Panc1 (cell line): ENCODE measurements at regions not wholly inside any gene's neighbourhood (a gene's known extent, or its start where the extent isn't known, plus 50 kb on each side); places are given as distances from the start of the nearest gene placed in this dataset.

Source experiments
- POLR2AphosphoS5 ChIP-seq: IDR thresholded peaks from 2 replicates; pipeline ENCODE4 v1.6.1; 2012; ENCODE audit warnings: mild to moderate bottlenecking, low read depth, low read length, moderate library complexity
- TF ChIP-seq, protein P1 (sequence below): fragments of 450-650 bp; IDR thresholded peaks from 2 replicates; pipeline ENCODE4 v1.5.1; 2017; ENCODE audit warnings: mild to moderate bottlenecking
- TF ChIP-seq, protein P2 (sequence below), 2 experiments: IDR thresholded peaks; 2 replicates each; pipeline ENCODE4 v1.6.1; 2011 to 2012; ENCODE audit warnings: low read depth in 2 of 2, control low read depth in 1 of 2, low read length in 1 of 2, mild to moderate bottlenecking in 1 of 2, moderate library complexity in 1 of 2; ENCODE audit not compliant: insufficient read depth in 1 of 2

DNA sequence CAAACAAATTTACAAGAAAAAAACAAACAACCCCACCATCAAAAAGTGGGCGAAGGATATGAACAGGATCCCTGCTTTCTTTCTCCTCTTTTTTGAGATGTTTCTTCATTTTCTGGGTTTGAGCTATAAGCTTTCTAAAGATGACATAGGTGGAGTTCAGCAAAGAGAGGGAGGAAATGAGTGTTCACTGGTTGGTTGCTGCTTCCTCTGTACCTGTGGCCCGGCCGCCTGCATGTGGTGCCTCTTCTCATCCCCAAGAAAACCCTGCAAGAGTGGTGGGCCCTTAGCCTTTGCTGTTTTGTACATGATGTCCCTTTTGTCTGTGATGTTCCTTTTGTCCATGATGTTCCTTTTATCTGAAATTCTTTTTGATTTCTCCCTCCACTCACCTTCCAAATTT is 178.4 kb upstream of the SERP2 start:
- TF ChIP-seq, protein P1, sequence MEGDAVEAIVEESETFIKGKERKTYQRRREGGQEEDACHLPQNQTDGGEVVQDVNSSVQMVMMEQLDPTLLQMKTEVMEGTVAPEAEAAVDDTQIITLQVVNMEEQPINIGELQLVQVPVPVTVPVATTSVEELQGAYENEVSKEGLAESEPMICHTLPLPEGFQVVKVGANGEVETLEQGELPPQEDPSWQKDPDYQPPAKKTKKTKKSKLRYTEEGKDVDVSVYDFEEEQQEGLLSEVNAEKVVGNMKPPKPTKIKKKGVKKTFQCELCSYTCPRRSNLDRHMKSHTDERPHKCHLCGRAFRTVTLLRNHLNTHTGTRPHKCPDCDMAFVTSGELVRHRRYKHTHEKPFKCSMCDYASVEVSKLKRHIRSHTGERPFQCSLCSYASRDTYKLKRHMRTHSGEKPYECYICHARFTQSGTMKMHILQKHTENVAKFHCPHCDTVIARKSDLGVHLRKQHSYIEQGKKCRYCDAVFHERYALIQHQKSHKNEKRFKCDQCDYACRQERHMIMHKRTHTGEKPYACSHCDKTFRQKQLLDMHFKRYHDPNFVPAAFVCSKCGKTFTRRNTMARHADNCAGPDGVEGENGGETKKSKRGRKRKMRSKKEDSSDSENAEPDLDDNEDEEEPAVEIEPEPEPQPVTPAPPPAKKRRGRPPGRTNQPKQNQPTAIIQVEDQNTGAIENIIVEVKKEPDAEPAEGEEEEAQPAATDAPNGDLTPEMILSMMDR = no peak
- TF ChIP-seq POLR2AphosphoS5 = no peak
- TF ChIP-seq, protein P2, sequence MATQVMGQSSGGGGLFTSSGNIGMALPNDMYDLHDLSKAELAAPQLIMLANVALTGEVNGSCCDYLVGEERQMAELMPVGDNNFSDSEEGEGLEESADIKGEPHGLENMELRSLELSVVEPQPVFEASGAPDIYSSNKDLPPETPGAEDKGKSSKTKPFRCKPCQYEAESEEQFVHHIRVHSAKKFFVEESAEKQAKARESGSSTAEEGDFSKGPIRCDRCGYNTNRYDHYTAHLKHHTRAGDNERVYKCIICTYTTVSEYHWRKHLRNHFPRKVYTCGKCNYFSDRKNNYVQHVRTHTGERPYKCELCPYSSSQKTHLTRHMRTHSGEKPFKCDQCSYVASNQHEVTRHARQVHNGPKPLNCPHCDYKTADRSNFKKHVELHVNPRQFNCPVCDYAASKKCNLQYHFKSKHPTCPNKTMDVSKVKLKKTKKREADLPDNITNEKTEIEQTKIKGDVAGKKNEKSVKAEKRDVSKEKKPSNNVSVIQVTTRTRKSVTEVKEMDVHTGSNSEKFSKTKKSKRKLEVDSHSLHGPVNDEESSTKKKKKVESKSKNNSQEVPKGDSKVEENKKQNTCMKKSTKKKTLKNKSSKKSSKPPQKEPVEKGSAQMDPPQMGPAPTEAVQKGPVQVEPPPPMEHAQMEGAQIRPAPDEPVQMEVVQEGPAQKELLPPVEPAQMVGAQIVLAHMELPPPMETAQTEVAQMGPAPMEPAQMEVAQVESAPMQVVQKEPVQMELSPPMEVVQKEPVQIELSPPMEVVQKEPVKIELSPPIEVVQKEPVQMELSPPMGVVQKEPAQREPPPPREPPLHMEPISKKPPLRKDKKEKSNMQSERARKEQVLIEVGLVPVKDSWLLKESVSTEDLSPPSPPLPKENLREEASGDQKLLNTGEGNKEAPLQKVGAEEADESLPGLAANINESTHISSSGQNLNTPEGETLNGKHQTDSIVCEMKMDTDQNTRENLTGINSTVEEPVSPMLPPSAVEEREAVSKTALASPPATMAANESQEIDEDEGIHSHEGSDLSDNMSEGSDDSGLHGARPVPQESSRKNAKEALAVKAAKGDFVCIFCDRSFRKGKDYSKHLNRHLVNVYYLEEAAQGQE (IDR thresholded peaks at IDR 0.05; ENCODE audit: insufficient read depth in 1 of 2, low read depth in 2 of 2, low read length in 1 of 2) = no peak
